CD14-positive monocyte (primary cell): ENCODE measurements at regions not wholly inside any gene's neighbourhood (a gene's known extent, or its start where the extent isn't known, plus 50 kb on each side); places are given as distances from the start of the nearest gene placed in this dataset.

Experiments
- DNase-seq, 3 donors: peaks; one replicate each; pipeline ENCODE4 v3.0.0-alpha.2; 2011 to 2022
- H2AFZ ChIP-seq: 2 replicates; pipeline ENCODE4 v1.6.0; 2012; ENCODE audit warnings: mild to moderate bottlenecking, low read depth, low read length, inconsistent platforms; ENCODE audit not compliant: insufficient read depth, poor library complexity, severe bottlenecking
- H3K27ac ChIP-seq, 2 donors: 1 replicate in 1 of 2; 2 replicates in 1 of 2; pipeline ENCODE4 v1.5.1; 2012 to 2013; ENCODE audit warnings: low read length in 2 of 2, control low read depth in 1 of 2, inconsistent platforms in 1 of 2, low read depth in 1 of 2, mild to moderate bottlenecking in 1 of 2
- H3K27me3 ChIP-seq, 2 donors: one replicate each; pipeline versions ENCODE4 v1.6.0 to v1.6.1; 2011 to 2013; ENCODE audit warnings: low read length in 2 of 2; ENCODE audit not compliant: control insufficient read depth in 2 of 2, insufficient read depth in 2 of 2
- H3K36me3 ChIP-seq, 2 donors: replicated peaks in 1 of 2; 1 replicate in 1 of 2; 2 replicates in 1 of 2; pipeline versions ENCODE4 v1.5.1 to v1.6.1; 2012 to 2013; ENCODE audit warnings: low read length in 2 of 2, control low read depth in 1 of 2, inconsistent platforms in 1 of 2, mild to moderate bottlenecking in 1 of 2; ENCODE audit not compliant: insufficient read depth in 2 of 2, control insufficient read depth in 1 of 2
- H3K4me1 ChIP-seq, 2 donors: 1 replicate in 1 of 2; 2 replicates in 1 of 2; pipeline versions ENCODE4 v1.5.1 to v1.6.1; 2012 to 2013; ENCODE audit warnings: low read length in 2 of 2, control low read depth in 1 of 2, inconsistent platforms in 1 of 2, mild to moderate bottlenecking in 1 of 2, moderate library complexity in 1 of 2; ENCODE audit not compliant: insufficient read depth in 2 of 2, control insufficient read depth in 1 of 2
- H3K4me2 ChIP-seq: replicated peaks from 2 replicates; pipeline ENCODE3; 2012; ENCODE audit warnings: low read length, moderate library complexity, mild to moderate bottlenecking; ENCODE audit not compliant: poor library complexity, severe bottlenecking; ENCODE audit errors: extremely low read depth
- H3K4me3 ChIP-seq, 3 experiments: fragments of 200-600 bp in 1 of 3; sonication (generic) in 1 of 3; replicated peaks in 1 of 3; 1 replicate in 2 of 3; 2 replicates in 1 of 3; pipeline ENCODE4 v1.5.1; 2011 to 2013; ENCODE audit warnings: low read length in 3 of 3, mild to moderate bottlenecking in 3 of 3, control low read depth in 2 of 3, low read depth in 2 of 3, inconsistent platforms in 1 of 3, moderate library complexity in 1 of 3
- H3K79me2 ChIP-seq: 2 replicates; pipeline ENCODE4 v1.6.0; 2012; ENCODE audit warnings: mild to moderate bottlenecking, control low read depth, inconsistent platforms, low read length, moderate library complexity; ENCODE audit not compliant: insufficient read depth
- H3K9ac ChIP-seq: 2 replicates; pipeline ENCODE4 v1.6.0; 2017; ENCODE audit warnings: low read length, mild to moderate bottlenecking; ENCODE audit not compliant: insufficient read depth, poor library complexity, severe bottlenecking
- H3K9me3 ChIP-seq, 2 donors: replicated peaks in 1 of 2; 1 replicate in 1 of 2; 2 replicates in 1 of 2; pipeline versions ENCODE4 v1.5.1 to v1.6.1; 2012 to 2013; ENCODE audit warnings: low read length in 2 of 2, control low read depth in 1 of 2; ENCODE audit not compliant: control insufficient read depth in 1 of 2, insufficient read depth in 1 of 2
- H4K20me1 ChIP-seq: 2 replicates; pipeline ENCODE4 v1.6.0; 2012; ENCODE audit warnings: mild to moderate bottlenecking, low read length, control low read depth, moderate library complexity; ENCODE audit not compliant: insufficient read depth
- H3K27ac Mint-ChIP-seq, 7 donors: one replicate each; pipeline ENCODE4 v1.8.0; 2020; ENCODE audit warnings: mild to moderate bottlenecking in 7 of 7, mixed read lengths in 7 of 7, moderate library complexity in 6 of 7, inconsistent platforms in 2 of 7
- H3K27me3 Mint-ChIP-seq, 3 donors: one replicate each; pipeline ENCODE4 v1.8.0; 2021 to 2022; ENCODE audit warnings: low read depth in 3 of 3, mild to moderate bottlenecking in 3 of 3, mixed read lengths in 3 of 3, moderate library complexity in 3 of 3, inconsistent platforms in 1 of 3
- H3K36me3 Mint-ChIP-seq, 2 donors: one replicate each; pipeline ENCODE4 v1.8.0; 2020; ENCODE audit warnings: mixed read lengths in 2 of 2, inconsistent platforms in 1 of 2, mild to moderate bottlenecking in 1 of 2
- H3K4me1 Mint-ChIP-seq: one replicate; pipeline ENCODE4 v1.8.0; 2020; ENCODE audit warnings: mild to moderate bottlenecking, mixed read lengths
- H3K4me3 Mint-ChIP-seq, 2 donors: one replicate each; pipeline ENCODE4 v1.8.0; 2020; ENCODE audit warnings: mild to moderate bottlenecking in 2 of 2, mixed read lengths in 2 of 2, moderate library complexity in 1 of 2
- H3K9me3 Mint-ChIP-seq, 7 donors: one replicate each; pipeline ENCODE4 v1.8.0; 2020 to 2022; ENCODE audit warnings: mixed read lengths in 7 of 7, mild to moderate bottlenecking in 6 of 7, moderate library complexity in 6 of 7, inconsistent platforms in 2 of 7
- WGBS: methylation state at CpG from one replicate; pipeline ENCODE4 v1.1.5; 2013; ENCODE audit warnings: missing lambda C conversion rate; ENCODE audit not compliant: insufficient coverage; 5-methylcytosine and 5-hydroxymethylcytosine counted together
- intact Hi-C, 2 donors: fragments of 100-400 bp; cut with micrococcal nuclease; formaldehyde crosslinking; loops; one replicate each; pipeline versions ENCODE4 v1.15.0 to v1.15.1; 2023
- TF ChIP-seq, protein P1 (sequence below): fragments of 200-600 bp; IDR thresholded peaks from one replicate; pipeline ENCODE4 v1.8.0; 2022; ENCODE audit warnings: antibody characterized with exemption, mild to moderate bottlenecking

DNA sequence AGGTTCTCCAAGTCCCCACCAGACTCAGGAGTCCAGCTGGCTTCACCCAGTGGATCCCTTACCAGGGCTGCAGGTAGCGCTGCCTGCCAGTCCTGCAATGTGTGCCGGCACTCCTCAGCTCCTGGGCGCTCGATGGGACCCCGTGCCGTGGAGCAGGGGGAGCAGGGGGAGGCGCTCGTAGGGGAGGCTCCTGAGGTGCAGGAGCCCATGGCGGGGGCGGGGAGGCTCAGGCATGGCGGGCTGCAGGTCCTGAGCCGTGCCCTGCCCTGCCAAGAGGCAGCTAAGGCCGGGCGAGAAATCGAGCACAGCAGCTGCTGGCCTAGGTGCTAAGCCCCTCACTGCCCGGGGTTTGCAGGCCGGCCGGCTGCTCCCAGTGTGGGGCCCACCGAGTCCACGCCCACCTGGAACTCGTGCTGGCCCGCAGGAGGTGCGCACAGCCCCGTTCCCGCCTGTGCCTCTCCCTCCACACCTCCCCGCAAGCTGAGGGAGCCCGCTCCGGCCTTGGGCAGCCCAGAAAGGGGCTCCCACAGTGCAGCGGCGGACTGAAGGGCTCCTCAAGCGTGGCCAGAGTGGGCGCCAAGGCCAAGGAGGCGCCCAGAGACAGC lies 792.9 kb upstream of the CCDC179 start:
- Histone ChIP-seq H3K36me3 (no peaks in the 10 kb centered on the region), H3K4me1 (no peaks in the 10 kb centered on the region), H3K79me2 (no peaks in the 10 kb centered on the region), H3K9me3 (peaks cover 0 to 17% of the 10 kb centered on the region in 2 donors), H4K20me1 (no peaks in the 10 kb centered on the region), H3K4me2 (no peak overlapping the region), H2AFZ (no peak overlapping the region), H3K27me3 (no peaks in the 10 kb centered on the region), H3K27ac (no peak overlapping the region), H3K4me3 (no peak overlapping the region), H3K9ac (no peak overlapping the region)
- Mint-ChIP-seq H3K9me3 (peaks cover 0 to 18% (median 5%) of the 10 kb centered on the region in 7 donors), H3K4me1 (no peaks in the 10 kb centered on the region), H3K27ac (no peak overlapping the region), H3K4me3 (no peak overlapping the region), H3K36me3 (no peaks in the 10 kb centered on the region), H3K27me3 (no peaks in the 10 kb centered on the region)
- DNase-seq = no peak
- intact Hi-C loops = no loop called here
- 92% methylated on average over 33 of the region's 33 CpGs for WGBS
- TF ChIP-seq, protein P1, sequence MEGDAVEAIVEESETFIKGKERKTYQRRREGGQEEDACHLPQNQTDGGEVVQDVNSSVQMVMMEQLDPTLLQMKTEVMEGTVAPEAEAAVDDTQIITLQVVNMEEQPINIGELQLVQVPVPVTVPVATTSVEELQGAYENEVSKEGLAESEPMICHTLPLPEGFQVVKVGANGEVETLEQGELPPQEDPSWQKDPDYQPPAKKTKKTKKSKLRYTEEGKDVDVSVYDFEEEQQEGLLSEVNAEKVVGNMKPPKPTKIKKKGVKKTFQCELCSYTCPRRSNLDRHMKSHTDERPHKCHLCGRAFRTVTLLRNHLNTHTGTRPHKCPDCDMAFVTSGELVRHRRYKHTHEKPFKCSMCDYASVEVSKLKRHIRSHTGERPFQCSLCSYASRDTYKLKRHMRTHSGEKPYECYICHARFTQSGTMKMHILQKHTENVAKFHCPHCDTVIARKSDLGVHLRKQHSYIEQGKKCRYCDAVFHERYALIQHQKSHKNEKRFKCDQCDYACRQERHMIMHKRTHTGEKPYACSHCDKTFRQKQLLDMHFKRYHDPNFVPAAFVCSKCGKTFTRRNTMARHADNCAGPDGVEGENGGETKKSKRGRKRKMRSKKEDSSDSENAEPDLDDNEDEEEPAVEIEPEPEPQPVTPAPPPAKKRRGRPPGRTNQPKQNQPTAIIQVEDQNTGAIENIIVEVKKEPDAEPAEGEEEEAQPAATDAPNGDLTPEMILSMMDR = no peak

DNA sequence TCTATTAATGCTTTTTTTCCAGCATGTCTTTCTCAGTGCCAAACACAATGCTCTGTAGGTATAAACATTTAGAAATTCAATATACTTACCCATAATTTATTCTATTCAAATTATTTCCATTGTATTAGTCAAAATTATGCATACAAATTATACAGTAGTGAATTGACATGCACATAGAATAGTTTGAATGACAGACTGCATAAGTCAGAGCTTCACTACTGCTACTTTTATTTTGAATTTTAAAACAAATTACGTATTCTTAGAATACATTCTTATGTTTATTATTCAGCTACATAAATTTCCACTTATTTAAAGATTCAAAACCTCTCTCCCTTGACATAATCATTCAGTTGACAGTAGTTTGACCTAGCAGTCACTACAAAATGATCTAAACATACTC lies 808.0 kb upstream of the CCDC179 start:
- Histone ChIP-seq H4K20me1 (no peaks in the 10 kb centered on the region), H3K36me3 (no peaks in the 10 kb centered on the region), H3K79me2 (no peaks in the 10 kb centered on the region), H3K9ac (no peak overlapping the region), H3K27me3 (no peaks in the 10 kb centered on the region), H3K4me2 (no peak overlapping the region), H3K9me3 (peaks cover 9 to 12% of the 10 kb centered on the region in 2 donors), H2AFZ (no peak overlapping the region), H3K27ac (no peak overlapping the region), H3K4me1 (no peaks in the 10 kb centered on the region), H3K4me3 (no peak overlapping the region)
- H3K4me1 Mint-ChIP-seq = no peaks in the 10 kb centered on the region
- TF ChIP-seq, protein P1 = no peak
- intact Hi-C loops = no loop called here
- DNase-seq = no peak
- no CpG with 5 or more reads among the region's 1 CpG for WGBS
- no peak overlapping the region for H3K27ac Mint-ChIP-seq
- no peaks in the 10 kb centered on the region for H3K36me3 Mint-ChIP-seq
- peaks cover 0 to 8% (median 2%) of the 10 kb centered on the region in 7 donors for H3K9me3 Mint-ChIP-seq
- no peak overlapping the region for H3K4me3 Mint-ChIP-seq
- no peaks in the 10 kb centered on the region for H3K27me3 Mint-ChIP-seq
